Panc1 (cell line): ENCODE measurements at regions not wholly inside any gene's neighbourhood (a gene's known extent, or its start where the extent isn't known, plus 50 kb on each side); places are given as distances from the start of the nearest gene placed in this dataset.

Source experiments
- ATAC-seq: fragments of 200-7000 bp; cut with Tn5 transposase; 2 replicates; pipeline ENCODE4 v1.9.1; 2020; ENCODE audit warnings: mild to moderate bottlenecking, moderate library complexity
- BruUV-seq: library from RNA; stranded (reverse); fragments of 400-500 nt; replicated peaks from 2 replicates; lab custom pipeline; 2021; lab: Mats Ljungman, UMichigan
- CTCF ChIA-PET: fragments of 300-600 bp; sonication (Branson Sonifier 250); formaldehyde crosslinking; loops from one replicate; lab custom pipeline; 2022; ENCODE audit warnings: antibody characterized with exemption; lab: Charles Lee
- POLR2A ChIA-PET: fragments of 300-600 bp; sonication (Branson Sonifier 250); formaldehyde crosslinking; loops from one replicate; lab custom pipeline; 2022; ENCODE audit warnings: antibody characterized with exemption; lab: Charles Lee
- DNase-seq: peaks from one replicate; pipeline ENCODE4 v3.0.0-alpha.2; 2010; ENCODE audit warnings: low read depth, low spot score
- H3K27ac ChIP-seq: 2 replicates; pipeline ENCODE4 v1.5.1; 2011; ENCODE audit warnings: mild to moderate bottlenecking, low read length, inconsistent platforms
- H3K27me3 ChIP-seq: fragments of 200-500 bp; sonication (Bioruptor generic); 2 replicates; pipeline ENCODE4 v1.6.0; 2014; ENCODE audit warnings: low read length, inconsistent platforms; ENCODE audit not compliant: control insufficient read depth, insufficient read depth
- H3K36me3 ChIP-seq: fragments of 200-500 bp; sonication (Bioruptor generic); 2 replicates; pipeline ENCODE4 v1.5.1; 2014; ENCODE audit warnings: inconsistent platforms, mild to moderate bottlenecking, low read length, moderate library complexity; ENCODE audit not compliant: control insufficient read depth, insufficient read depth
- H3K4me1 ChIP-seq: 2 replicates; pipeline ENCODE4 v1.5.1; 2011; ENCODE audit warnings: inconsistent platforms, mild to moderate bottlenecking, low read length, moderate library complexity; ENCODE audit not compliant: control insufficient read depth, insufficient read depth
- H3K4me3 ChIP-seq, 2 experiments: 2 replicates each; pipeline ENCODE4 v1.5.1; 2011 to 2012; ENCODE audit warnings: low read depth in 2 of 2, low read length in 2 of 2, mild to moderate bottlenecking in 2 of 2, inconsistent platforms in 1 of 2, moderate library complexity in 1 of 2
- H3K9me3 ChIP-seq: fragments of 200-500 bp; sonication (Bioruptor generic); 2 replicates; pipeline ENCODE4 v1.5.1; 2014; ENCODE audit warnings: low read depth, mild to moderate bottlenecking, inconsistent platforms, low read length, moderate library complexity; ENCODE audit not compliant: control insufficient read depth, insufficient read depth
- POLR2AphosphoS5 ChIP-seq: IDR thresholded peaks from 2 replicates; pipeline ENCODE4 v1.6.1; 2012; ENCODE audit warnings: mild to moderate bottlenecking, low read depth, low read length, moderate library complexity
- SIN3A ChIP-seq: IDR thresholded peaks from 2 replicates; pipeline ENCODE4 v1.6.1; 2012; ENCODE audit warnings: low read depth, mild to moderate bottlenecking, low read length, moderate library complexity, borderline replicate concordance; ENCODE audit not compliant: insufficient read depth
- TCF7L2 ChIP-seq: IDR thresholded peaks from 2 replicates; pipeline ENCODE4 v1.6.1; 2011; ENCODE audit warnings: mild to moderate bottlenecking, low read depth, low read length, inconsistent platforms
- in situ Hi-C: cut with HindIII; loops from 2 replicates; pipeline ENCODE4 v1.10.0; 2016; ENCODE audit warnings: low sequenced_read_pairs, low pct_unique_long_range_greater_than_20kb
- intact Hi-C: fragments of 100-400 bp; cut with micrococcal nuclease; formaldehyde crosslinking; loops from one replicate; pipeline ENCODE4 v1.10.0; 2022; ENCODE audit not compliant: unreplicated experiment
- TF ChIP-seq, protein P1 (sequence below): fragments of 450-650 bp; IDR thresholded peaks from 2 replicates; pipeline ENCODE4 v1.5.1; 2017; ENCODE audit warnings: mild to moderate bottlenecking
- TF ChIP-seq, protein P2 (sequence below), 2 experiments: IDR thresholded peaks; 2 replicates each; pipeline ENCODE4 v1.6.1; 2011 to 2012; ENCODE audit warnings: low read depth in 2 of 2, control low read depth in 1 of 2, low read length in 1 of 2, mild to moderate bottlenecking in 1 of 2, moderate library complexity in 1 of 2; ENCODE audit not compliant: insufficient read depth in 1 of 2

DNA sequence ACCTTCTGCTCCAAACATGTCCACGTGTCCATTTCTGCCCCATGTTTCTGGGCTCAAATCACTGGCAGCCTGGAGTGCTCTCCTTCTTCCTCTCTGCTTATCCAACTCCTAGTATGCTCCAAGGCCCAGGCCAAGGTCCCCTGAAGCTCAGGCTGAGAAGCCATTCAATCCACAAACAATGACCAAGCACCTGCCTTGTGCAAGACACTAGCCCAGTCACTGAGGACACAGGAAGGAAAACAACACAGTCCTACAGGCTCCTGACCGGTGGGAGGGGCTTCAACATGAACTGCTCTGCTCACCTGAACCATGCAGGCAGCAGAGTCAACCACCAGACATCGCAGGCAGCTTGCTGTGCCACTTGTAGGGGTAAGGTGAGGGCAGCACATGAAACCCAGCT, 93.6 kb downstream of the RPL27A start:
- Histone ChIP-seq H3K9me3 (no peaks in the 10 kb centered on the region), H3K4me1 (no peaks in the 10 kb centered on the region), H3K27ac (no peak overlapping the region), H3K4me3 (no peak overlapping the region), H3K27me3 (no peaks in the 10 kb centered on the region), H3K36me3 (no peaks in the 10 kb centered on the region)
- no peak for TF ChIP-seq POLR2AphosphoS5
- TF ChIP-seq, protein P1, sequence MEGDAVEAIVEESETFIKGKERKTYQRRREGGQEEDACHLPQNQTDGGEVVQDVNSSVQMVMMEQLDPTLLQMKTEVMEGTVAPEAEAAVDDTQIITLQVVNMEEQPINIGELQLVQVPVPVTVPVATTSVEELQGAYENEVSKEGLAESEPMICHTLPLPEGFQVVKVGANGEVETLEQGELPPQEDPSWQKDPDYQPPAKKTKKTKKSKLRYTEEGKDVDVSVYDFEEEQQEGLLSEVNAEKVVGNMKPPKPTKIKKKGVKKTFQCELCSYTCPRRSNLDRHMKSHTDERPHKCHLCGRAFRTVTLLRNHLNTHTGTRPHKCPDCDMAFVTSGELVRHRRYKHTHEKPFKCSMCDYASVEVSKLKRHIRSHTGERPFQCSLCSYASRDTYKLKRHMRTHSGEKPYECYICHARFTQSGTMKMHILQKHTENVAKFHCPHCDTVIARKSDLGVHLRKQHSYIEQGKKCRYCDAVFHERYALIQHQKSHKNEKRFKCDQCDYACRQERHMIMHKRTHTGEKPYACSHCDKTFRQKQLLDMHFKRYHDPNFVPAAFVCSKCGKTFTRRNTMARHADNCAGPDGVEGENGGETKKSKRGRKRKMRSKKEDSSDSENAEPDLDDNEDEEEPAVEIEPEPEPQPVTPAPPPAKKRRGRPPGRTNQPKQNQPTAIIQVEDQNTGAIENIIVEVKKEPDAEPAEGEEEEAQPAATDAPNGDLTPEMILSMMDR: no peak
- TF ChIP-seq SIN3A: no peak
- TF ChIP-seq, protein P2, sequence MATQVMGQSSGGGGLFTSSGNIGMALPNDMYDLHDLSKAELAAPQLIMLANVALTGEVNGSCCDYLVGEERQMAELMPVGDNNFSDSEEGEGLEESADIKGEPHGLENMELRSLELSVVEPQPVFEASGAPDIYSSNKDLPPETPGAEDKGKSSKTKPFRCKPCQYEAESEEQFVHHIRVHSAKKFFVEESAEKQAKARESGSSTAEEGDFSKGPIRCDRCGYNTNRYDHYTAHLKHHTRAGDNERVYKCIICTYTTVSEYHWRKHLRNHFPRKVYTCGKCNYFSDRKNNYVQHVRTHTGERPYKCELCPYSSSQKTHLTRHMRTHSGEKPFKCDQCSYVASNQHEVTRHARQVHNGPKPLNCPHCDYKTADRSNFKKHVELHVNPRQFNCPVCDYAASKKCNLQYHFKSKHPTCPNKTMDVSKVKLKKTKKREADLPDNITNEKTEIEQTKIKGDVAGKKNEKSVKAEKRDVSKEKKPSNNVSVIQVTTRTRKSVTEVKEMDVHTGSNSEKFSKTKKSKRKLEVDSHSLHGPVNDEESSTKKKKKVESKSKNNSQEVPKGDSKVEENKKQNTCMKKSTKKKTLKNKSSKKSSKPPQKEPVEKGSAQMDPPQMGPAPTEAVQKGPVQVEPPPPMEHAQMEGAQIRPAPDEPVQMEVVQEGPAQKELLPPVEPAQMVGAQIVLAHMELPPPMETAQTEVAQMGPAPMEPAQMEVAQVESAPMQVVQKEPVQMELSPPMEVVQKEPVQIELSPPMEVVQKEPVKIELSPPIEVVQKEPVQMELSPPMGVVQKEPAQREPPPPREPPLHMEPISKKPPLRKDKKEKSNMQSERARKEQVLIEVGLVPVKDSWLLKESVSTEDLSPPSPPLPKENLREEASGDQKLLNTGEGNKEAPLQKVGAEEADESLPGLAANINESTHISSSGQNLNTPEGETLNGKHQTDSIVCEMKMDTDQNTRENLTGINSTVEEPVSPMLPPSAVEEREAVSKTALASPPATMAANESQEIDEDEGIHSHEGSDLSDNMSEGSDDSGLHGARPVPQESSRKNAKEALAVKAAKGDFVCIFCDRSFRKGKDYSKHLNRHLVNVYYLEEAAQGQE (IDR thresholded peaks at IDR 0.05; ENCODE audit: insufficient read depth in 1 of 2, low read depth in 2 of 2, low read length in 1 of 2): no peak
- no peak for TF ChIP-seq TCF7L2
- ATAC-seq (no peak), DNase-seq (no peak)
- CTCF ChIA-PET: no interaction called here
- in situ Hi-C loops: no loop called here
- intact Hi-C loops: no loop called here
- BruUV-seq: no TSS peak
- POLR2A ChIA-PET: interaction anchor here (0.7 kb wide), 1 partner anchor 263 kb away, joined by 6 read pairs; no protein-coding TSS in a partner anchor

DNA sequence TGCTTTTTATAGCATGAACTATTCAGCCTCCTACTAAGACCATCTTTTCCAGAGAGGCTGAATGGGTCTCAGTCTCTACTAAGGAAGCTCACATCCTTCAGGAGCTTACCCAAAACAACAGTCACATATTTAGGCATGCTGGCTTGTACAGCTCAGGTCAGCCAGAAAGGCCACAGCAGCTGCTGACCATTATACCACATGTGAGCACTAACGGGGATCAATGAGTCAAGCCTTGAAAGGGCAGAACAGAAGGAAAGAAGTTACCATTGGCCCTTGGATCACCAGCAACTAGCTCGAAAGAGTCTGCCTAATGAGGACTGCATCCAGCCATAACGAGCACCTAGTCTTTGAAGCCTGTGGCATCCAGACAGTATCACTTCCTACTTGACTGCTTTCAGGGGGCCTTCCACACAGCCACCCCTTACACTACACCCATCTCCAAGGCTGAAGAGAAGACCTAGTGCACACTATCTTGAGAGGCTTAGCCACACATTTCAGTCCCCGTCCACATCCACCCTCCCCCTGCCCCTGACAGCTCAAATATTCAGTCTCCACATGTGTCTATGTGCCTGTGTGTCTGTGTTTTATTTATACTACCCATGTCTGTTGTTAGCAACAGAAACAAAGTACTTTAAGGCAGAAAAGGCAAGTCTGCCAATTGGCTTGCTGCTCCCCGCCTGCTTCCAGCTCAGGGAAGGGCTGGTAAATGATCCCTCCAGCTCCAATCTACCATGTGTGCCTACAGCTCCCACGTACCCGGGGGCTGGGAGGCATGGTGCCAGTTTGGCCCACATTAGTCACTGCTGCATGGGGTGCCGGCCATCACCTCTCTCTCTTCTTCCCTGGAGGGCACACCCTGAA, 95.5 kb downstream of the RPL27A start:
- no TSS peak for BruUV-seq
- in situ Hi-C loops (no loop called here), intact Hi-C loops (no loop called here)
- Histone ChIP-seq H3K27ac (no peak overlapping the region), H3K4me3 (no peak overlapping the region), H3K36me3 (no peaks in the 10 kb centered on the region), H3K4me1 (no peaks in the 10 kb centered on the region), H3K9me3 (no peaks in the 10 kb centered on the region), H3K27me3 (no peaks in the 10 kb centered on the region)
- ATAC-seq (no peak), DNase-seq (no peak)
- ChIA-PET POLR2A (interaction anchor here (0.6 to 0.7 kb wide), 3 partner anchors 19 to 32 kb away, joined by 3 to 6 read pairs (median 3); no protein-coding TSS in a partner anchor), CTCF (interaction anchor here (0.6 kb wide), 1 partner anchor 27 kb away, joined by 4 read pairs; no protein-coding TSS in a partner anchor)
- TF ChIP-seq TCF7L2 (no peak), SIN3A (no peak)
- TF ChIP-seq, protein P1: no peak
